Smooth muscle cell (in vitro differentiated cells): ENCODE measurements at regions not wholly inside any gene's neighbourhood (a gene's known extent, or its start where the extent isn't known, plus 50 kb on each side); places are given as distances from the start of the nearest gene placed in this dataset.

ENCODE experiments used
- DNase-seq: peaks from one replicate; lab custom pipeline; 2025; ENCODE audit not compliant: unreplicated experiment; lab: John Stamatoyannopoulos, UW
- H2AFZ ChIP-seq: fragments of 200-600 bp; sonication (generic); 2 replicates; pipeline ENCODE4 v1.6.0; 2016; ENCODE audit warnings: antibody characterized with exemption, low read depth, mild to moderate bottlenecking
- H3F3A ChIP-seq: fragments of 200-600 bp; sonication (generic); 2 replicates; pipeline ENCODE4 v1.6.0; 2017; ENCODE audit warnings: antibody characterized with exemption, low read depth
- H3K27ac ChIP-seq: fragments of 200-600 bp; sonication (generic); 2 replicates; pipeline ENCODE4 v1.5.1; 2016; ENCODE audit warnings: low read depth, mild to moderate bottlenecking
- H3K27me3 ChIP-seq: fragments of 200-600 bp; sonication (generic); 2 replicates; pipeline ENCODE4 v1.6.1; 2016; ENCODE audit warnings: low read depth, mild to moderate bottlenecking
- H3K36me3 ChIP-seq: fragments of 200-600 bp; sonication (generic); 2 replicates; pipeline ENCODE4 v1.5.1; 2016; ENCODE audit warnings: low read depth
- H3K4me1 ChIP-seq: fragments of 200-600 bp; sonication (generic); 2 replicates; pipeline ENCODE4 v1.5.1; 2016; ENCODE audit warnings: low read depth
- H3K4me2 ChIP-seq: fragments of 200-600 bp; sonication (generic); 2 replicates; pipeline ENCODE4 v1.6.0; 2016; ENCODE audit warnings: mild to moderate bottlenecking
- H3K4me3 ChIP-seq: fragments of 200-600 bp; sonication (generic); 2 replicates; pipeline ENCODE4 v1.5.1; 2016; ENCODE audit warnings: mild to moderate bottlenecking
- H3K79me2 ChIP-seq: fragments of 200-600 bp; sonication (generic); 2 replicates; pipeline ENCODE4 v1.6.0; 2016; ENCODE audit warnings: low read depth, mild to moderate bottlenecking
- H3K9ac ChIP-seq: fragments of 200-600 bp; sonication (generic); 2 replicates; pipeline ENCODE4 v1.6.0; 2016; ENCODE audit warnings: low read depth
- H3K9me3 ChIP-seq: fragments of 200-600 bp; sonication (generic); replicated peaks from 2 replicates; pipeline ENCODE4 v1.5.1; 2016; ENCODE audit warnings: low read depth
- H4K20me1 ChIP-seq: fragments of 200-600 bp; sonication (generic); 2 replicates; pipeline ENCODE4 v1.6.0; 2016; ENCODE audit warnings: low read depth
- CTCF ChIP-seq: fragments of 200-600 bp; sonication (generic); IDR thresholded peaks from 2 replicates; pipeline ENCODE4 v1.5.1; 2017; ENCODE audit warnings: borderline replicate concordance, mild to moderate bottlenecking, antibody characterized with exemption; ENCODE audit not compliant: insufficient read depth, poor library complexity, severe bottlenecking
- WGBS: methylation state at CpG from one replicate; pipeline ENCODE4 v1.1.7; 2016; ENCODE audit warnings: low lambda C conversion rate; 5-methylcytosine and 5-hydroxymethylcytosine counted together

GRCh38 chr1:79293611-79294010 lies 287.1 kb upstream of the ADGRL4 start:
- H3K27me3 ChIP-seq = no peaks in the 10 kb centered on the region
- no peak overlapping the region for H3K4me2 ChIP-seq
- H3K79me2 ChIP-seq = no peaks in the 10 kb centered on the region
- WGBS = 92% methylated on average over 1 of the region's 1 CpG
- no peaks in the 10 kb centered on the region for H3K9me3 ChIP-seq
- H3K4me3 ChIP-seq = no peak overlapping the region
- TF ChIP-seq CTCF = no peak
- H3K27ac ChIP-seq = no peak overlapping the region
- DNase-seq = no peak
- no peak overlapping the region for H2AFZ ChIP-seq
- H4K20me1 ChIP-seq = no peaks in the 10 kb centered on the region
- H3K9ac ChIP-seq = no peak overlapping the region
- no peaks in the 10 kb centered on the region for H3K4me1 ChIP-seq
- no peaks in the 10 kb centered on the region for H3K36me3 ChIP-seq
- H3F3A ChIP-seq = no peaks in the 10 kb centered on the region

- no peak overlapping the region for H3K9ac ChIP-seq
- WGBS = 86% methylated on average over 7 of the region's 7 CpGs
- H3K4me1 ChIP-seq = no peaks in the 10 kb centered on the region
- no peaks in the 10 kb centered on the region for H3K27me3 ChIP-seq
- no peak overlapping the region for H3K4me3 ChIP-seq
- H2AFZ ChIP-seq = no peak overlapping the region
- no peak for DNase-seq
- H3F3A ChIP-seq = no peaks in the 10 kb centered on the region
- H3K27ac ChIP-seq = no peak overlapping the region
- no peaks in the 10 kb centered on the region for H4K20me1 ChIP-seq
- H3K36me3 ChIP-seq = no peaks in the 10 kb centered on the region
- no peaks in the 10 kb centered on the region for H3K79me2 ChIP-seq
- TF ChIP-seq CTCF = no peak
- H3K9me3 ChIP-seq = no peaks in the 10 kb centered on the region
- H3K4me2 ChIP-seq = no peak overlapping the region
These were observed 284.5 kb upstream of the ADGRL4 start for GRCh38 chr1:79290927-79291474.

- 93% methylated on average over 2 of the region's 2 CpGs for WGBS
- H3K9me3 ChIP-seq = no peaks in the 10 kb centered on the region
- H3K4me3 ChIP-seq = no peak overlapping the region
- no peak overlapping the region for H3K9ac ChIP-seq
- H3K27ac ChIP-seq = no peak overlapping the region
- no peaks in the 10 kb centered on the region for H3K27me3 ChIP-seq
- no peaks in the 10 kb centered on the region for H3F3A ChIP-seq
- no peaks in the 10 kb centered on the region for H3K4me1 ChIP-seq
- H4K20me1 ChIP-seq = no peaks in the 10 kb centered on the region
- no peak overlapping the region for H2AFZ ChIP-seq
- TF ChIP-seq CTCF = no peak
- no peak overlapping the region for H3K4me2 ChIP-seq
- H3K36me3 ChIP-seq = no peaks in the 10 kb centered on the region
- no peaks in the 10 kb centered on the region for H3K79me2 ChIP-seq
- no peak for DNase-seq
These were observed 281.5 kb upstream of the ADGRL4 start for GRCh38 chr1:79287982-79288381.

DNA sequence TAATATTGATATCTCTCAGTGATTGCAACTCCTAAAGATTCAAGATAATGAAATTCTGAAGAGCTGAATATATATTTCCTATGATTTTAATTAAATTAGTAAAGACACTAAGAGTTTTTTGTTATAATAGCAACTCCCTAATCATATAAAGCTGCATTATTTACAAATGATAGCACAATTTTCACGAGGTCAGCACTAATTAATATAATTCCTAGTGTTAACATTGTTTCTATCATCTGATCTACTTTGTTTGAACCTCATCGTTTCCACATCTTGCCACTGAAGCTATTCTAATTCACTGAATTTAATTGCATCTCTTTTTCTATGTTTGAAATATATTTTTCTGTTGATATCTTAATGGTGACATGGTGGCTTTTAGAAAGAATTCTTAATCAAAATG lies 279.1 kb upstream of the ADGRL4 start:
- TF ChIP-seq CTCF = no peak
- H3K4me2 ChIP-seq = no peak overlapping the region
- WGBS = 88% methylated on average over 2 of the region's 2 CpGs
- no peaks in the 10 kb centered on the region for H3K79me2 ChIP-seq
- H4K20me1 ChIP-seq = no peaks in the 10 kb centered on the region
- H3K4me3 ChIP-seq = no peak overlapping the region
- H3K9ac ChIP-seq = no peak overlapping the region
- H2AFZ ChIP-seq = no peak overlapping the region
- H3K4me1 ChIP-seq = no peaks in the 10 kb centered on the region
- no peaks in the 10 kb centered on the region for H3F3A ChIP-seq
- H3K36me3 ChIP-seq = no peaks in the 10 kb centered on the region
- H3K27me3 ChIP-seq = no peaks in the 10 kb centered on the region
- DNase-seq = no peak
- no peaks in the 10 kb centered on the region for H3K9me3 ChIP-seq
- H3K27ac ChIP-seq = no peak overlapping the region
